ENCODE measurements at regions not wholly inside any gene's neighbourhood (a gene's known extent, or its start where the extent isn't known, plus 50 kb on each side); places are given as distances from the start of the nearest gene placed in this dataset.

DNA sequence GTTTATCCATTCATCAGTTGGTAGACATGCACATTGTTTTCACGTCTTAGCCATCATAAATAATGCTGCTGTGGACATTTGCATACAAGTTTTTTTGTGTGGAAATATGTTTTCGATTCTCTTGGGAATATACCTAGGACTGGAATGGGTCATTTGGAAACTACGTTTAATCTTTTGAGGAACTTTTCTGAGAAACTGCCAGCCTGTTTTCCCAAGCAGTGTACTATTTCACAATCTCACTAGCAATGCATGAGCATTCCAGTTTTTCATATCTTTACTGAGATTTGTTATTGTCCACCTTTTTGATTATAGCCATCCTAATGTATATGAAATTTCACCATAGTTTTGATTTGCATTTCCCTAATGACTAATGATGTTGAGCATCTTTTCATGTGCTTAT, 95.7 kb upstream of the JAZF1 start (continued):
- TF ChIP-seq, protein P1, sequence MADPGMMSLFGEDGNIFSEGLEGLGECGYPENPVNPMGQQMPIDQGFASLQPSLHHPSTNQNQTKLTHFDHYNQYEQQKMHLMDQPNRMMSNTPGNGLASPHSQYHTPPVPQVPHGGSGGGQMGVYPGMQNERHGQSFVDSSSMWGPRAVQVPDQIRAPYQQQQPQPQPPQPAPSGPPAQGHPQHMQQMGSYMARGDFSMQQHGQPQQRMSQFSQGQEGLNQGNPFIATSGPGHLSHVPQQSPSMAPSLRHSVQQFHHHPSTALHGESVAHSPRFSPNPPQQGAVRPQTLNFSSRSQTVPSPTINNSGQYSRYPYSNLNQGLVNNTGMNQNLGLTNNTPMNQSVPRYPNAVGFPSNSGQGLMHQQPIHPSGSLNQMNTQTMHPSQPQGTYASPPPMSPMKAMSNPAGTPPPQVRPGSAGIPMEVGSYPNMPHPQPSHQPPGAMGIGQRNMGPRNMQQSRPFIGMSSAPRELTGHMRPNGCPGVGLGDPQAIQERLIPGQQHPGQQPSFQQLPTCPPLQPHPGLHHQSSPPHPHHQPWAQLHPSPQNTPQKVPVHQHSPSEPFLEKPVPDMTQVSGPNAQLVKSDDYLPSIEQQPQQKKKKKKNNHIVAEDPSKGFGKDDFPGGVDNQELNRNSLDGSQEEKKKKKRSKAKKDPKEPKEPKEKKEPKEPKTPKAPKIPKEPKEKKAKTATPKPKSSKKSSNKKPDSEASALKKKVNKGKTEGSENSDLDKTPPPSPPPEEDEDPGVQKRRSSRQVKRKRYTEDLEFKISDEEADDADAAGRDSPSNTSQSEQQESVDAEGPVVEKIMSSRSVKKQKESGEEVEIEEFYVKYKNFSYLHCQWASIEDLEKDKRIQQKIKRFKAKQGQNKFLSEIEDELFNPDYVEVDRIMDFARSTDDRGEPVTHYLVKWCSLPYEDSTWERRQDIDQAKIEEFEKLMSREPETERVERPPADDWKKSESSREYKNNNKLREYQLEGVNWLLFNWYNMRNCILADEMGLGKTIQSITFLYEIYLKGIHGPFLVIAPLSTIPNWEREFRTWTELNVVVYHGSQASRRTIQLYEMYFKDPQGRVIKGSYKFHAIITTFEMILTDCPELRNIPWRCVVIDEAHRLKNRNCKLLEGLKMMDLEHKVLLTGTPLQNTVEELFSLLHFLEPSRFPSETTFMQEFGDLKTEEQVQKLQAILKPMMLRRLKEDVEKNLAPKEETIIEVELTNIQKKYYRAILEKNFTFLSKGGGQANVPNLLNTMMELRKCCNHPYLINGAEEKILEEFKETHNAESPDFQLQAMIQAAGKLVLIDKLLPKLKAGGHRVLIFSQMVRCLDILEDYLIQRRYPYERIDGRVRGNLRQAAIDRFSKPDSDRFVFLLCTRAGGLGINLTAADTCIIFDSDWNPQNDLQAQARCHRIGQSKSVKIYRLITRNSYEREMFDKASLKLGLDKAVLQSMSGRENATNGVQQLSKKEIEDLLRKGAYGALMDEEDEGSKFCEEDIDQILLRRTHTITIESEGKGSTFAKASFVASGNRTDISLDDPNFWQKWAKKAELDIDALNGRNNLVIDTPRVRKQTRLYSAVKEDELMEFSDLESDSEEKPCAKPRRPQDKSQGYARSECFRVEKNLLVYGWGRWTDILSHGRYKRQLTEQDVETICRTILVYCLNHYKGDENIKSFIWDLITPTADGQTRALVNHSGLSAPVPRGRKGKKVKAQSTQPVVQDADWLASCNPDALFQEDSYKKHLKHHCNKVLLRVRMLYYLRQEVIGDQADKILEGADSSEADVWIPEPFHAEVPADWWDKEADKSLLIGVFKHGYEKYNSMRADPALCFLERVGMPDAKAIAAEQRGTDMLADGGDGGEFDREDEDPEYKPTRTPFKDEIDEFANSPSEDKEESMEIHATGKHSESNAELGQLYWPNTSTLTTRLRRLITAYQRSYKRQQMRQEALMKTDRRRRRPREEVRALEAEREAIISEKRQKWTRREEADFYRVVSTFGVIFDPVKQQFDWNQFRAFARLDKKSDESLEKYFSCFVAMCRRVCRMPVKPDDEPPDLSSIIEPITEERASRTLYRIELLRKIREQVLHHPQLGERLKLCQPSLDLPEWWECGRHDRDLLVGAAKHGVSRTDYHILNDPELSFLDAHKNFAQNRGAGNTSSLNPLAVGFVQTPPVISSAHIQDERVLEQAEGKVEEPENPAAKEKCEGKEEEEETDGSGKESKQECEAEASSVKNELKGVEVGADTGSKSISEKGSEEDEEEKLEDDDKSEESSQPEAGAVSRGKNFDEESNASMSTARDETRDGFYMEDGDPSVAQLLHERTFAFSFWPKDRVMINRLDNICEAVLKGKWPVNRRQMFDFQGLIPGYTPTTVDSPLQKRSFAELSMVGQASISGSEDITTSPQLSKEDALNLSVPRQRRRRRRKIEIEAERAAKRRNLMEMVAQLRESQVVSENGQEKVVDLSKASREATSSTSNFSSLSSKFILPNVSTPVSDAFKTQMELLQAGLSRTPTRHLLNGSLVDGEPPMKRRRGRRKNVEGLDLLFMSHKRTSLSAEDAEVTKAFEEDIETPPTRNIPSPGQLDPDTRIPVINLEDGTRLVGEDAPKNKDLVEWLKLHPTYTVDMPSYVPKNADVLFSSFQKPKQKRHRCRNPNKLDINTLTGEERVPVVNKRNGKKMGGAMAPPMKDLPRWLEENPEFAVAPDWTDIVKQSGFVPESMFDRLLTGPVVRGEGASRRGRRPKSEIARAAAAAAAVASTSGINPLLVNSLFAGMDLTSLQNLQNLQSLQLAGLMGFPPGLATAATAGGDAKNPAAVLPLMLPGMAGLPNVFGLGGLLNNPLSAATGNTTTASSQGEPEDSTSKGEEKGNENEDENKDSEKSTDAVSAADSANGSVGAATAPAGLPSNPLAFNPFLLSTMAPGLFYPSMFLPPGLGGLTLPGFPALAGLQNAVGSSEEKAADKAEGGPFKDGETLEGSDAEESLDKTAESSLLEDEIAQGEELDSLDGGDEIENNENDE (IDR thresholded peaks at IDR 0.05; ENCODE audit: insufficient replicate concordance, low read length) = no peak
- TF ChIP-seq SUZ12 (IDR thresholded peaks at IDR 0.05; ENCODE audit: low read length) (no peak), MAFK (IDR thresholded peaks at IDR 0.05; ENCODE audit: low read depth, low read length) (no peak), CBX5 (IDR thresholded peaks at IDR 0.05; ENCODE audit: low read depth, low read length) (no peak), TAF7 (optimal IDR thresholded peaks at IDR 0.05; ENCODE audit: borderline replicate concordance, low read depth, low read length) (no peak), CREB1 (IDR thresholded peaks at IDR 0.05) (no peak)

Measured in H1 (cell line).